PFSK-1 (cell line): ENCODE measurements at regions not wholly inside any gene's neighbourhood (a gene's known extent, or its start where the extent isn't known, plus 50 kb on each side); places are given as distances from the start of the nearest gene placed in this dataset.

Source experiments
- SIN3A ChIP-seq: IDR thresholded peaks from 2 replicates; pipeline ENCODE4 v1.6.1; 2012; ENCODE audit warnings: mild to moderate bottlenecking, low read length, moderate library complexity, borderline replicate concordance; ENCODE audit not compliant: insufficient read depth
- TF ChIP-seq, protein P1 (sequence below), 2 experiments: IDR thresholded peaks; 2 replicates each; pipeline versions ENCODE4 v1.6.1 to v1.8.0; 2011 to 2012; ENCODE audit warnings: low read depth in 2 of 2, low read length in 2 of 2, control low read depth in 1 of 2, inconsistent platforms in 1 of 2, mild to moderate bottlenecking in 1 of 2, moderate library complexity in 1 of 2; ENCODE audit not compliant: insufficient read depth in 1 of 2

DNA sequence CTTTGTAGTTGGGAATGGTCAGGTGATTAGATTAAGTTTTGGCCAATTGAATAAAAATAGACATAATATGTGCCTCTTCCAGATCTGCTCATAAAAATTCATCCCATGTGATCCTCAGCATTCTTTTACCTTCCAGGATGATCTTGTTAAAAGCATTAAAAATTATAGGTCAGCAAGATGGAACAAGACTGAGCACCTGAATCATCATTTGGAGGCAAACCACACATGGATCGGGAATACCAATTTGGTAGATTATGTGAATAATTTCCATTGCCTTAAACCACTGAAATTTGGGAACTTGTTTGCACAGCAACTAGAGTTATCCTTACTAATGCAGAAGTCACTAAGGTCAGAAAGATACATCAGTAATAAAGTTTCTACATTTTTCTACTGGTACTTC is 681.4 kb upstream of the ADGRL2 start:
- TF ChIP-seq, protein P1, sequence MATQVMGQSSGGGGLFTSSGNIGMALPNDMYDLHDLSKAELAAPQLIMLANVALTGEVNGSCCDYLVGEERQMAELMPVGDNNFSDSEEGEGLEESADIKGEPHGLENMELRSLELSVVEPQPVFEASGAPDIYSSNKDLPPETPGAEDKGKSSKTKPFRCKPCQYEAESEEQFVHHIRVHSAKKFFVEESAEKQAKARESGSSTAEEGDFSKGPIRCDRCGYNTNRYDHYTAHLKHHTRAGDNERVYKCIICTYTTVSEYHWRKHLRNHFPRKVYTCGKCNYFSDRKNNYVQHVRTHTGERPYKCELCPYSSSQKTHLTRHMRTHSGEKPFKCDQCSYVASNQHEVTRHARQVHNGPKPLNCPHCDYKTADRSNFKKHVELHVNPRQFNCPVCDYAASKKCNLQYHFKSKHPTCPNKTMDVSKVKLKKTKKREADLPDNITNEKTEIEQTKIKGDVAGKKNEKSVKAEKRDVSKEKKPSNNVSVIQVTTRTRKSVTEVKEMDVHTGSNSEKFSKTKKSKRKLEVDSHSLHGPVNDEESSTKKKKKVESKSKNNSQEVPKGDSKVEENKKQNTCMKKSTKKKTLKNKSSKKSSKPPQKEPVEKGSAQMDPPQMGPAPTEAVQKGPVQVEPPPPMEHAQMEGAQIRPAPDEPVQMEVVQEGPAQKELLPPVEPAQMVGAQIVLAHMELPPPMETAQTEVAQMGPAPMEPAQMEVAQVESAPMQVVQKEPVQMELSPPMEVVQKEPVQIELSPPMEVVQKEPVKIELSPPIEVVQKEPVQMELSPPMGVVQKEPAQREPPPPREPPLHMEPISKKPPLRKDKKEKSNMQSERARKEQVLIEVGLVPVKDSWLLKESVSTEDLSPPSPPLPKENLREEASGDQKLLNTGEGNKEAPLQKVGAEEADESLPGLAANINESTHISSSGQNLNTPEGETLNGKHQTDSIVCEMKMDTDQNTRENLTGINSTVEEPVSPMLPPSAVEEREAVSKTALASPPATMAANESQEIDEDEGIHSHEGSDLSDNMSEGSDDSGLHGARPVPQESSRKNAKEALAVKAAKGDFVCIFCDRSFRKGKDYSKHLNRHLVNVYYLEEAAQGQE (IDR thresholded peaks at IDR 0.05; ENCODE audit: insufficient read depth in 1 of 2, low read depth in 2 of 2, low read length in 2 of 2) = no peak
- no peak for TF ChIP-seq SIN3A
